NCI-H187 treated with DMSO at 0.1 percent for 48 hours (cell line): ENCODE measurements at regions not wholly inside any gene's neighbourhood (a gene's known extent, or its start where the extent isn't known, plus 50 kb on each side); places are given as distances from the start of the nearest gene placed in this dataset.

Experiments
- DNase-seq: peaks from one replicate; lab custom pipeline; 2025; lab: John Stamatoyannopoulos, UW

DNA sequence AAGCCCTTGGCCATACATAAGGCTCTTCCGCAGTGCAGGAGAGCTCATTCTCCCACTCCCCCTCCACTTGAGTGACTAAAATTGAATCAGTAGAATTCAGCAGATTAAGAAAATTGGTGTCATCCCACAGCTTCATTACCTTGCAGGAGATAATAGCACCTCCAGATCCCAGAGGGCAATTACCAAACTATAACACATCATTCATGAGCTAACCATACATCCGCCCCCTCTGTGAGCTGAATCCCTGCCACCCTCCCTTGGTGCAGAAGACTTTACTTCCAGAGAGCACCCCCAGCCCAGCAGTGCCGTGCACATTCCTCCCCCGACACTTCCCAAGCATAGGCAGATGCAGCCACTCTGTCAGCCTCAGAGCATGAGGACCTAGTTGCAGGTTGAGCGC, 496.5 kb upstream of the B3GAT1 start:
- no peak for DNase-seq

DNA sequence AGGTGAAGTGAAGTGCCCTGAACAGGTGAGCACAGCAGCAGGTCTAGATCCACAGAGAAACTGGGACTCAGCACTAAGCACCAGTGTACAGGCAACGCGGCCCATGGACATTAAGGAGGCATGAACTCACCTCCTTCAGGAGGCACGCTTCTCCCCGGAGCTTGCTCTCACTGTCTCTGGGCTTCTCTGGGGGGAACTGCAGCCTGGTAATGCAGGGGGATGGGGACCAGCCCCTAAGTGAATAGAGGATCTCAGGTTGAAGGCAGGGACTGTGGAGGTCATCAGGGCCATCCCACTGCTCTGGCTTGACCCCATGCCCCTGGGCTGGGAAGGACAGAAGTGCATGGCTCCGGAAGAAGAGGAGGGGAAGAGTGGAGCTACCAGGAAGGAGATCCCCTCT, 495.6 kb upstream of the B3GAT1 start:
- DNase-seq: no peak

DNA sequence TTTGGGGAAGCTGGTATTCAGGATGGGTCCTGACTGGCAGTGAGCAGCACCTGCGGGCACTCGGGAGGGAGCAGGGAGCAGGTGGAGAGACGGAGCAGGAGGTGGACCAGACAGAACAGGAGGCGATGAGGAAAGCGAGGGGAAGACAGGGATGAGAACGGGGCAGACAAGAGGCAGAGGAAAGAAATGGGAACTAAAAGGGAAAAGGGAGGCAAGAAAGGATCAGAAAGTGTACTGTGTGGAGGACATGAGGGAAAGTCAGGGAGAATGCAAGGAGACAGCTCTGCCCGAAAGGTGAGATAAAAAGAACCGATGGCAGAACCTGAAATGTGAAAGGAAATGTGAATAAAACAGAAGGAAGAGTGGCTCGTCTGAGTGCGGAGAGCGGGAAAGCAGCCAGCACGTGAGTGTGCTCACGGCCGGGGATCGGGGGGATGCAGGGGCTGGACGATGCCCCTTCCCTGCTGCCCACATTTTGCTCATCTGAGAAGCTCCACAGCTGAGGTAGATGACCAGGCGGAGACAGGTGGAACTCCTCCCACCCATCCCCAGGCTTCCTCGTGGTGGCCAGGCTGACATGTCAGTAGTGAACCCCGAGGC, 494.4 kb upstream of the B3GAT1 start:
- no peak for DNase-seq

- DNase-seq: no peak
Measured at GRCh38 chr11:134905928-134906327, 493.9 kb upstream of the B3GAT1 start.

DNA sequence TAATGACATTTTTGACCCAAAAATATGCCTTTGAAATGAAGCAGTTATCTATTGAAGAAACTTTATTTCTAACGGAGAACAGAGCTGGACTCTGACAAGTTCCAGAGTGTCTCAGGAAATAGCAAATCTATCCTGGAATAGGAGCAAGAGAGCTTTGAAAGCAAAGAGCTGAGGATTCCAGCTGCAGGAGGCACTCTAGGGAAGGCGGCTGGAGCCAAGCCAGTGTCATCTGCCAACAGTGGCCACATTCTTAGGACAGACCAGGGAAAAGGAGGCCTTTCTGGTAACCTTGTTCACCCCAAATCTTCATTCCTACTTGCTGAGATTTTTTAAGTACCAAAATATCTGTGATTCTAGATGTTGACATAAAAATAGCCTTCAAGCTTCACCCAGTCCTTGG, 493.5 kb upstream of the B3GAT1 start:
- DNase-seq: no peak

- no peak for DNase-seq
Measured at GRCh38 chr11:134904103-134904790, 492.2 kb upstream of the B3GAT1 start.

DNA sequence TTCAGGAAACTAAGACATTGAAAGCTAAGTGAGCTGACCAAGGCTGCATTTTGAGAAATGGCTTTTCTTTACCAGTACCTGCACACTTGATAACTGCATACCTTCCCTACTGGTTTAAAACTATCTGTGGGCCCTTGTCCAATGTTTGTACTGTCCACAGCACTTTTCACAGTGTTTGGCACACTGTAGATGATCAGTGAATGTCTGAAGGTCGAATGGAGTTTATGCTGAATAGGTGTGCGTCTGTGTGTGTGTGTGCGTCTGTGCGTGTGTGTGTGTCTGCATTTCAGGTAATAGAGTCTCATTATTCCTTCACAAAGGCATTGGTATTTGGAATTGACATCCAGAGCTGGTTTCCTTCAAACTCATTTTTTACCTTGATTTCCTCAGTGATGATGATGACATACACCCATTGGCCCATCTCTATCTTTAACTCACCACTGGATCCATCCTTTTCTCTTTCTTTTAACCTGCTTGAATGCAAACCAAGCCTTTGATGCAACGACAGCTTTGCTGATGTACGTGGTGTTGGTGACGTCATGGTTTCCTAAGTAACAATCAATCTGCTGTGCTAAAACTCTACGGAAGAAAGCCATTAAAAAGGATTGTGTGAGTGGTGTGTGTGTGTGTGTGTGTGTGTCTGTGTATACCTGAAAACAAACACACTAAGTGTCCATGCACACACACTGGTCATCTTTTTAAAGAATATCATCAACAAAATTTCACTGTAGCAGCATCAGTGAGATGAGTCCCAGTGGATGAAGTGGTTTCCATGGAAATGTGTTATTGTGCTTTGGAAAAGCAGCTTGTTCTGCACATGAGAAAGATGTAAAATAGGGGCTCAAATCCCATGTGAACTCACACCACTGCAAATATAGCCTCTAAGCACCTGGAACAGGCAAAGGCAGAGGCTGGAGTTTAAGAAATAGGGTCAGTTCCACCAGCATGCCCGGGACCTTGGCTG, 490.2 kb upstream of the B3GAT1 start:
- no peak for DNase-seq

- DNase-seq: no peak
Measured at GRCh38 chr11:134901542-134901941, 489.5 kb upstream of the B3GAT1 start.

DNA sequence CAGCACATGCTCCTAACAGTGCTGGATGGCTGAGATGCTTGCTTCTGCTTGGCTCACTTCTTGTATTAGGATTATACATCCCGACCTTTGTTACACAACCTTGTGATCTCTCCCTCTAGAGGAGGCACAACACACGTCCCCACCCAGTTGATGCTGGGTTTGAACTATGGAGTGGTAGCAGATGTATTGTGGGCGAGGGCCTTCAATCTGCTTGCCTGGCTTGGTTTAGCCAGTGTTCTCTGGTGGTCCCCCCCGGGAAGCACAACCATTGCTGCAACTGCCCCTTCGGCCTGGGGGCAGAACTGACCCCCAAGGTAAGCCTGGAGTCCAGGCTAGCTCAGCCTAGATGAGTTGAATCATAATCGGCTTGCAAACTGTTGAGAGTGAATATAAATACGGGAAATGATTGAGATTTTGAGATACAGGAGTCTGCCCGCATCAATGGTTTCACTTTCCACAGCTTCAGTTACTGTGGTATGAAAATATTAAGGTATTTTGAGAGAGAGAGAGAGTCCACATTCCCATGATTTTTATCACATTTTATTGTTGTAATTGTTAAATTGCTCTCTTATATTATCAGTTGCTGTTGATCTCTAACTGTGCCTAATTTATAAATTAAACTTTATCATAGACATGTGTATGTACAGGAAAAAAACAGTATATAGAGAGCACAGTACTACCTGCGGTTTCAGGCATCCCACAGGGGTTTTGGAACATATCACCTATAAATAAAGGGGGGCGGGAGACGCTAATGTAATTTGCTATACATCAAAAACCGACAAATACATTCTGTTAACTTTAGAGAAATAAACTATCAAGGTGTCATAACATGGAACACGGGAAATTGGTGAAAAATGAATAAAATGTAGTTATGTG, 482.0 kb upstream of the B3GAT1 start:
- no peak for DNase-seq

DNA sequence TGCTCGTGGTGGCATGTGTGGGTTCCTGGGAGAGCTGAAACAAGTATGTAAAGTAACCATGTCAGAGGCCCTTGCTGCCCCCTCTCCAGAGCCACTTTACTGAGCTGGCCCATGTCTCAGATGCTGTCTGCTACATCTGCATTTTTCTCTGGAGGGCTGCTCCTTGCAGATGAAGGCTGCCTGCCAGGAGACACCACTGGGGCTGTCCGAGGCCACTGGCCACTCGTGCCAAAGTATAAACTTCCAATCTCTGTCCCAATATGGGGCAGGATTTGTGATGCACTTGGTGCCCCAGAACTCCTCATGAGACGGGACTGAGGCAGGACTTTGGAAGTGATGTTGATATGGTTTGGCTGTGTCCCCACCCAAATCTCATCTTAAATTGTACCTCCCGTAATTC, 478.4 kb upstream of the B3GAT1 start:
- DNase-seq: no peak

DNA sequence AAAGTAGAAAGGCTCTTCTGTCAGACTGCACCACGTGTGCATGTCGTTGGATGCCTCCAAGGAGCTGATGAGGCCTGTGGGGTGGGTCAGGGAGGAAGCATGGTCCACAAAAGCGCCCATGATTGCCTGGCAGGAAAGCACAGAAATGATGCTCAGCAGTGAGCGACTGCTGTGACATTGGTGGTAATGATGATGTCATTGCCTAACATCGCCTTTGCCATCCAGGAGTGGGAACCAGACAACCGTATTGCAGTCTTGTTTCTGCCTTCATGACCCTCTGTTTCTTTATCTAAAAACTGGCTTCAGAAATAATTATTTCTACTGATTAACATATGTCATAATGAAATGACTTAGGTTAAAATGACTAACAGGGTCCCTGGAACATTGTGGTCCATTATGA, 477.8 kb upstream of the B3GAT1 start:
- no peak for DNase-seq

GRCh38 chr11:134888821-134889220, 476.8 kb upstream of the B3GAT1 start:
- no peak for DNase-seq

DNA sequence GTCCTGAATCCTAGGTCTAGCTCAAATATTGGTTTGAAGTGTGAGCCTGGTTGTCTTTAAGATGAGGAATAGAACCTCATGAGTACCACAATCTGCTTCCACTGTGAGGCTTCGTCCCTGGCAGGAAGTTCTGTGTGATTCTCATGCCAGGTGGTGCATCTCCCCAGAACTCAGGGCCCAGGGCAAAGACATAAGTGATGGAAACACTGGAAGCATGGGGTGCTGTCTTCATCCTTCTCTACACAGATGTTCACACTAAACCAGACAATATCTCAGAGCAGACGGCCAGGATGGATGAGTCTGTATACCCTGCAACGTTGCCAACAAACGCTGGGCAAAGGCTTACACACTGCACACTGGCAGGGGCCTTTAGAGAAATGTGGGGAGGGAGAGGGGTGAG, 475.9 kb upstream of the B3GAT1 start:
- no peak for DNase-seq

DNA sequence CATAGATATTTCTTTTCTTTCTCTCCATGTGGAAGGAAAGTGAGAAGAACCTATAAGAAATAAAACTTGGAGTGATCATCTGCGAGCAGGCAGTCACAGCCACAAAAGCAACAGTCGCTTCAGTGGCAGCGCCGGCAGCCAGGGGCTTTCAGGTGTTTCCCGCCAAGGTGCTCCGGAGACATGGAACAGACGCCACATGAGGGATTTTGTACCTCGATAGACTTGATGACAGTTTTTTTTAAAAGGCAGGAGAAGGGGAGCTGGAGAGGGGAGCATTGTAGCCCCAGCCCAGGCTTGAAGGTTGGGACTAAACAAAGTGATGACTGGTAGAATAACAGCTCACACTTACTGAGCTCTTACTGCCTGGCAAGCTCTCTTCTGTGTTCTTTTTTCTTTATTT, 471.4 kb upstream of the B3GAT1 start:
- DNase-seq: no peak

DNA sequence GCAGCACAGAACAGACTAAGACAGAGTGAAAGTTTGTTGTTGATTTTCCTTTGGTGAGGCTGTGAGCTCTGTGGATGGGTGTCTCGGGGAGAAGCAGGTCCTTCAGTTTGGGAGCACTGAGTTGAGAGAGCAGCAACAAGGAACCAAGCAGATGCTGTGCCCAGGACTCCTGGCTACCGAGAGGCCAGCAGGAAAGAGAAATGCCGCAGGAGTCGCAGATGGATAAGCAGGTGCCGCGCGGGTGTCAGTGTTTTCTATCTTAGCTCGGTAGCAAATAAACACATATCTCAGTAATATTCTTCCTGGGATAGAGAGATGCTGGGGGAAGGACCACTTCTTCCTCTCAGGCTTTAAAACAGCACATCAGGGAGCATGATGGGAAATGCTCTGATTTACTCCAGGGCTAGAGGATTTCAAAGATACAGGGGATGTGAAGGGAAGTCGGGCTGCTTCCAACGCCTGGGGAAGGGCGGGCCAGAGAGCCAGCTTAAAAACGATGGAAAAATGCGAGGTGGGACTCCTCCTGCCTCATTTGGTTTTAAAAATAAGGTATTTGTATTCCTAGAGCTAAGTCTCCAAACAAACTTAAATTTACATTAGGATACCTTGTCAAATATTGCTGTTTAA, 470.7 kb upstream of the B3GAT1 start:
- DNase-seq: no peak

DNA sequence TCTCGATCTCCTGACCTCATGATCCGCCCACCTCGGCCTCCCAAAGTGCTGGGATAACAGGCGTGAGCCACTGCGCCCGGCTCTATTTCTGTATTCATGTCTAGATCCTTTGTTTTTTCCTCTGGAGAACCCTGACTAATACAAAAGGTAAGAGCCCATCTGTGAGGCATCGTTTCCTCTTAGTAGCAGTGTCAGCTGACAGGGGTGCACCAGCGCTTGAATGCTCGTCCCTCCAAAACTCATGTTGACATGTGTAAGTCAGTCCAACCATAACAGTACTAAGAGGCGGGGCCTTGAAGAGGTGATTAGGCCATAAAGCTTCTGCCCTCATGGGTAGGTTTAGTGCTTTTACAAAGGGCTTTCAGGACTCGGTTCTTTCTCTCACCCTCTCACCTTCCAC, 470.1 kb upstream of the B3GAT1 start:
- DNase-seq: peak; percentile 90

GRCh38 chr11:134880788-134881187, 468.7 kb upstream of the B3GAT1 start:
- no peak for DNase-seq

DNA sequence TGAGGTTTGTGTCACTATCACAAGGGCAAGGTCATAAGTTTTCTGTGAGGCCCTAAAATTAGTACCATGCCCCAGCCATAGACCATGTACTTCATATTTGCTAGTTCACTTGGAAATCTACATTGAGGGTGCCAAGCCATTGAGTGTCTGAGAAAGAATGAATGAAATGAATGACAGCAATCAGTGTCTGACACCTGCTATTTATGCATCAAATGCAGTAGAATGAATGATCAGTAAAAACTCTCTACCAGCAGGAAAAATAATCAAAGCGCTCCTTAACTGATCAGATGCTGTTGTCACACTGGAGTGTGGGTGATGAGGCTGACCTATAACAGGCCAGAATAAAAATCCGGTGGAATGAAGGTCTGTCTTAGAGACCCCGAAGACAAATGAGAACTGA, 467.9 kb upstream of the B3GAT1 start:
- DNase-seq: no peak

- no peak for DNase-seq
Measured at GRCh38 chr11:134879341-134879740, 467.3 kb upstream of the B3GAT1 start.

DNA sequence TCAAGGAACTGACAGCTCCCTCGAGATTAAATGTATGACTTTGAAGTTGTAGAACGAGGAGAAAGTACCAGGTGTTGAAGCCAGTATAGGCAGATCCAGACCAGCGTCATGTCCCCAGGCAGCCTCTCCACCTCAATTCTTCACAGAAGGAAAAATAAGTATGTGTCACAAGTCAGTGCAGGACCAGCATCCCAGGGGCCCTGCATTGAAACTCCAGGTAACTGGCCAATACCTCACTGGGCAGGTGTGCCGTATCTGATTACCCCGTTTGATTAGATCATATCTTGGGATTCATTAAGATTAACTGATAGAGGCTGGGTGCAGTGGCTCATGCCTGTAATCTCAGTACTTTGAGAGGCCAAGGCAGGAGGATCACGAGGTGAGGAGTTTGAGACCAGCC, 466.7 kb upstream of the B3GAT1 start:
- DNase-seq: no peak

DNA sequence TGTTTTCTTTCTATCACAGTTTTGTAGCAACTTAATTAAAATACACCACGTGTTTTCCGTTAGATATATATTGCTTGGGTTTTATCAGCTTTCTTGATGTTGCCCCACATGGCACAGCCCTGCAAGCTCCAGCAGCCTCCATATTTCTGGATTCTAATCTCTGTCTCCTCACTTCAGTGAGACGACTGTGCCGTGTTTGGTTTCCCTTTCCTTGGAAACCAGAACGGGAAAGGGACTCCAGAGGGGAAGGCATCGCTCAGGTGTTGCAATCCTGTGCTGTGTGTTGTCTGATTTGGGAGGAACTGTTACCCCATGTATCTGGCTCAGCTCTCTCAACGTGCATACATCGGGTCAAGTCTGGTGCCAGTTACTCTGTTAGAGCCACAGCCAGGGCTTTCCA, 464.2 kb upstream of the B3GAT1 start:
- no peak for DNase-seq
